Endothelial cell of umbilical vein (primary cell): ENCODE measurements at regions not wholly inside any gene's neighbourhood (a gene's known extent, or its start where the extent isn't known, plus 50 kb on each side); places are given as distances from the start of the nearest gene placed in this dataset.
A peak's percentile ranks its signal among the peaks of the same experiment; 100 is the strongest.

Source experiments
- CTCF ChIP-seq, 2 donors: IDR thresholded peaks; 1 replicate in 1 of 2; 2 replicates in 1 of 2; pipeline ENCODE4 v1.5.1; 2011; ENCODE audit warnings: low read length in 2 of 2, mild to moderate bottlenecking in 2 of 2, moderate library complexity in 2 of 2, control low read depth in 1 of 2, inconsistent platforms in 1 of 2, low read depth in 1 of 2; ENCODE audit not compliant: insufficient read depth in 1 of 2; ENCODE audit errors: extremely low read depth in 1 of 2
- EZH2 ChIP-seq: IDR thresholded peaks from 2 replicates; pipeline ENCODE4 v1.6.1; 2012; ENCODE audit warnings: borderline replicate concordance, low read depth, mild to moderate bottlenecking, moderate library complexity, low read length, inconsistent platforms; ENCODE audit not compliant: severe bottlenecking
- FOS ChIP-seq: IDR thresholded peaks from 2 replicates; pipeline ENCODE4 v1.6.1; 2011; ENCODE audit warnings: mild to moderate bottlenecking, low read length, moderate library complexity, borderline replicate concordance; ENCODE audit not compliant: insufficient read depth
- GATA2 ChIP-seq: IDR thresholded peaks from 2 replicates; pipeline ENCODE4 v1.7.0; 2011; ENCODE audit warnings: low read depth, mild to moderate bottlenecking, moderate library complexity, mixed read lengths, low read length; ENCODE audit not compliant: insufficient read length, insufficient read depth
- JUN ChIP-seq: IDR thresholded peaks from 2 replicates; pipeline ENCODE4 v1.6.1; 2011; ENCODE audit warnings: borderline replicate concordance, low read depth; ENCODE audit not compliant: insufficient read length, insufficient read depth
- MAX ChIP-seq: IDR thresholded peaks from 2 replicates; pipeline ENCODE4 v1.6.1; 2011; ENCODE audit not compliant: insufficient read depth, insufficient read length
- MYC ChIP-seq: IDR thresholded peaks from one replicate; pipeline ENCODE4 v1.6.1; 2011; ENCODE audit warnings: mild to moderate bottlenecking, low read depth, low read length
- POLR2A ChIP-seq: IDR thresholded peaks from 2 replicates; pipeline ENCODE4 v1.6.1; 2012; ENCODE audit warnings: low read depth, mild to moderate bottlenecking, control low read depth, low read length
- POLR2AphosphoS5 ChIP-seq: IDR thresholded peaks from 2 replicates; pipeline ENCODE4 v1.6.1; 2012; ENCODE audit warnings: low read depth, mild to moderate bottlenecking, control low read depth, low read length, moderate library complexity; ENCODE audit not compliant: insufficient read depth

DNA sequence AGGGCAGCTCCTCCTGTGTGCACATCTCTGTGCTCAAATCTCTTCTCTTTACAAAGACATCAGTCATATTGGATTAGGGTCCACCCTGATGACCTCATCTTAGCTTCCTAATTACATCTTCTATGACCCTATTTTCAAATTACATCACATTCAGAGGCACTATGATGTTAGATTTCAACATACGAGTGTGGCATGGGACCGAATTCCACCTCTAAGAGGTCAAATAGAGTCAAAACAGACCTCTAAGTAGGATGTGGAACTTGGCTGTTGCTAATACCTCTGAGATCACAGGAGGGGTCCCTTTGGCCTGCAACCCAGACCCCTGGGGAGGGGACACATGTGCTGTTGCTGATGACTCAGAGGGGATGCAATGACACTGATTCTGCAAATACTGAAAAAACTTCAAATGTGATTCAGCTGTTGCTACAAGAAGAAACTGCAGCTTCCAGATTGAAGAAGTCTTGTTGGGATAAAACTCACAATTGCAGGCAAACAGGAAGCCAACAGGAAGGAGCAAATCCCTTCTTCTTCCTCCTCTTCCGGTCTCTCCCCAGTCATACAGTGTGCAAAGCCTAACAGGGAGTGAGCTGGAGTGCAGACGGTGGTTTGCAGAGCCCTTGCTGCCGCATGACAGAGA, 216.2 kb downstream of the MYLK4 start:
- TF ChIP-seq CTCF (IDR thresholded peaks at IDR 0.05; ENCODE audit: extremely low read depth in 1 of 2, insufficient read depth in 1 of 2, low read depth in 1 of 2, low read length in 2 of 2) (no peak), GATA2 (no peak), POLR2A (no peak), EZH2 (no peak), POLR2AphosphoS5 (peak; percentile 24), MYC (no peak), MAX (no peak), JUN (no peak), FOS (peak; percentile 79)
